GM12864 (cell line): ENCODE measurements at regions not wholly inside any gene's neighbourhood (a gene's known extent, or its start where the extent isn't known, plus 50 kb on each side); places are given as distances from the start of the nearest gene placed in this dataset.
"Not testable (repeated sequence)": the region's sequence is repeated elsewhere in the genome, so short reads cannot be mapped to it uniquely, and the experiment has no call there.

Experiments used
- DNase-seq: peaks from one replicate; pipeline ENCODE4 v3.0.0-alpha.2; 2011; ENCODE audit warnings: low read depth
- H3K4me3 ChIP-seq: 2 replicates; pipeline ENCODE4 v1.5.1; 2011; ENCODE audit warnings: mild to moderate bottlenecking, low read depth, low read length, control low read depth
- TF ChIP-seq, protein P1 (sequence below): IDR thresholded peaks from 2 replicates; pipeline ENCODE4 v1.5.1; 2011; ENCODE audit warnings: low read depth, mild to moderate bottlenecking, moderate library complexity, low read length, control low read depth, inconsistent platforms; ENCODE audit errors: missing control alignments

GRCh38 chr1:38657207-38657840, 202.2 kb downstream of the RRAGC start:
- no peak overlapping the region for H3K4me3 ChIP-seq
- DNase-seq: no peak
- TF ChIP-seq, protein P1, sequence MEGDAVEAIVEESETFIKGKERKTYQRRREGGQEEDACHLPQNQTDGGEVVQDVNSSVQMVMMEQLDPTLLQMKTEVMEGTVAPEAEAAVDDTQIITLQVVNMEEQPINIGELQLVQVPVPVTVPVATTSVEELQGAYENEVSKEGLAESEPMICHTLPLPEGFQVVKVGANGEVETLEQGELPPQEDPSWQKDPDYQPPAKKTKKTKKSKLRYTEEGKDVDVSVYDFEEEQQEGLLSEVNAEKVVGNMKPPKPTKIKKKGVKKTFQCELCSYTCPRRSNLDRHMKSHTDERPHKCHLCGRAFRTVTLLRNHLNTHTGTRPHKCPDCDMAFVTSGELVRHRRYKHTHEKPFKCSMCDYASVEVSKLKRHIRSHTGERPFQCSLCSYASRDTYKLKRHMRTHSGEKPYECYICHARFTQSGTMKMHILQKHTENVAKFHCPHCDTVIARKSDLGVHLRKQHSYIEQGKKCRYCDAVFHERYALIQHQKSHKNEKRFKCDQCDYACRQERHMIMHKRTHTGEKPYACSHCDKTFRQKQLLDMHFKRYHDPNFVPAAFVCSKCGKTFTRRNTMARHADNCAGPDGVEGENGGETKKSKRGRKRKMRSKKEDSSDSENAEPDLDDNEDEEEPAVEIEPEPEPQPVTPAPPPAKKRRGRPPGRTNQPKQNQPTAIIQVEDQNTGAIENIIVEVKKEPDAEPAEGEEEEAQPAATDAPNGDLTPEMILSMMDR: no peak

- no peak for DNase-seq
- TF ChIP-seq, protein P1: no peak
- H3K4me3 ChIP-seq: no peak overlapping the region
Measured at GRCh38 chr1:38656726-38657125, 202.8 kb downstream of the RRAGC start.

DNA sequence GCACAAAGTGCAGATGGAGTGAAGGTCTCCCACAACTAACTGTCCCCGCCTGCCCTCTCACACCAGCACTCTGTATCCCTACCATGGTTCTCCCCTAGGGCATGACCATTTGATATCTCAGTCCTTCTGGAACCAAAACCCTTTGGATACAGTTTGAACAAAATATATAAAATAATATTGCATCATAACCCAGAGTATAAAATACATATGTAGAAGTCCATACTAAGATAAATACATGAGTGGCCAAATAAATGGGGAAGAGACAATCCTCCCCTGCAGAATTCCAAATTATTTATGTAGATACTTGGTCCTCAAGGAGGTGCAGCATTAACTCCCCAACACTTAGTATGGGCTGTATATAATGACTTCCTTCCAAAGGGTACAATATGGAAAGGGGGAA, 207.4 kb downstream of the RRAGC start:
- TF ChIP-seq, protein P1: no peak
- H3K4me3 ChIP-seq: no peak overlapping the region
- no peak for DNase-seq

DNA sequence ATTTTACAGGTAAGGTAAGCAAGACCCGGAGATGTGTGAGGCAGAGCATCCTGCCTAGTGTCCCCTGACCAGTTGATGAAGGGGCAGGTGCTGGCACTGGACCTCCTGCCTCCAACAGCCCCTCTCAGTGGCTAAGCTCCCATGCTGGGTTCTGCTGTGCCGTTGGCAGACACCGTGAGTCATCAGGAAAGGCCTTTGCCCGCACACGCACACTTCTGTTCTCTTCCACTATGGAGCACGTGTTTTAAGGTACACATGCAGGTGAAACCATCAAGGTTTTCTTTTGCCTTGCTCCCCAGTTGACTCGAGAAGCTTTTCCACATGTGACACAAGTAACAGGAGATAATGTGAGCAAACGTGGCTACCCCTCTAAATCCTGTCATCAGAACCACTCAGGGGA, 207.9 kb downstream of the RRAGC start:
- DNase-seq: no peak
- H3K4me3 ChIP-seq: no peak overlapping the region
- TF ChIP-seq, protein P1: no peak

DNA sequence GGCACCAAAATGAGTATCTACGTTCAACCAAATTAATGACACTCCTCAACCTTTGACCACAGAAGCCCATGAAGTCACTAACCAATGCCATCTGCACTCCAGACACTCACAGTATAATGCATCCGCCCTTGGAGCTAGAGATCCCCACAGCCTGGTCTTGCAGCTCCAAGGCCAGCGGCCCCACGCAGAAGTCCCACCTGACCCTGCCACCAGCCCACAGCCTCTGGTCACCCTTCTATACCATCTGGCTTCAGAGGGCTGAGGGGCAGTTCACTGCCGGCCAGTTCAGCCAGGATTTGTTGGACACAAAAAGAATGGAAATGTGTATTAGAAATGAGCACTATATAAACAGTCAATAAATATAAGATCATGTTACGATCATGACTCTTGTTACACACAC, 211.2 kb downstream of the RRAGC start:
- no peak for DNase-seq
- TF ChIP-seq, protein P1: no peak
- H3K4me3 ChIP-seq: no peak overlapping the region

GRCh38 chr1:38647341-38647740, 212.2 kb downstream of the RRAGC start:
- not testable (repeated sequence) for DNase-seq

DNA sequence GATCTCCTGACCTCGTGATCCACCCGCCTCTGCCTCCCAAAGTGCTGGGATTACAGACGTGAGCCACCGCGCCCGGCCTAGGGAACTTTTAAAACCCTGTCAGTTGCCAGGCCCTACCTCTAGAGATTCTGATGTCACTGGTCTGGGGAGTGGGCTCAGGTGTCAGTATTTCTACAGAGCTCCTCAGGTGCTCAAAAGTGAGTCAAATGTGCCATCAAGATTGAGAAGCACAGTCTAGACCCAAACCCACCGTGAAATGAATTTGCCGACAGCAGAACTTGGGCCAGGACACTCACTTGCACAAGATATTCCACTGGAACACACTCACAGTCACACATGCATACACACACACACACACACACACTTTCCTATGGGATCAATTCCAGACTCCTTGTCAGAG, 215.5 kb downstream of the RRAGC start:
- no peak for DNase-seq
- TF ChIP-seq, protein P1: no peak
- no peak overlapping the region for H3K4me3 ChIP-seq

More at GRCh38 chr1:38647341-38647740, 212.2 kb downstream of the RRAGC start:
- H3K4me3 ChIP-seq: not testable (repeated sequence)
